ENCODE measurements at regions not wholly inside any gene's neighbourhood (a gene's known extent, or its start where the extent isn't known, plus 50 kb on each side); places are given as distances from the start of the nearest gene placed in this dataset.

DNA sequence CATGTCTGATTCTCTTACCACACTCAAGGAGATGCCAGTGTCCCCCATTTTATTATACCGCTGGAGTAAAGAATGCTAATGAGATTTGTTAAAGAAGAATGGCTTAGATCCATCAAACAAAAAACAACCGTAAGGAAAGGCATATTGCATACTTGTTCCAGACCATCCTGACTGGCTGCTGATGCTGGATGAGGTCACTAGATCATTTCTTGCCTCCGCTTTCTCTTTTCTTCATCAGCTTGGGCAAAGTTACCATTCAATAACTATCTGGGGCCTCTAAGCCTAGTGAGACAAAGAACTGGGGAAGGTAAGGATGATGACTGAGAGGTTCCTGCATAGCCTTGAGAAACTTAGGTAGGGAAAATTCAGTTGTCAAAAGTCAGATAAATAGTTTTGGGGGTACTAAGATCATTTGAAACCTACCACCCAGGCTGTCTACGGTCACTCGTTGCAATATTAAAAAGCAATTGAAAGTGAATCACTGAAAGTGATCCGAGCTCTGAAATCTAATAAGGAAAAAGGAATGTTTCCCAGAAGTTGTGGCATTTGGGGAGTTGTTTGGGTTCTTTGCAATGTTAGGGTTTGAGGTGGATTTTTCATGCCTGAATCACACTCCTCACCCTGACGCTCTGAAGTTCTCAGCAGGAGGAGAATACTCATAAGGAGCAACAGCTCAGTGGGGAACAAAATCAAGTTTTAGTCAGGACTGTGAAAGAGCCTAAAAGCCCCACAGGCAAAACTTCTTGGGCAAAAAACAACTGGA is 176.8 kb downstream of the HHIPL2 start:
- no peak for TF ChIP-seq POLR2A (IDR thresholded peaks at IDR 0.05)
- TF ChIP-seq, protein P1, sequence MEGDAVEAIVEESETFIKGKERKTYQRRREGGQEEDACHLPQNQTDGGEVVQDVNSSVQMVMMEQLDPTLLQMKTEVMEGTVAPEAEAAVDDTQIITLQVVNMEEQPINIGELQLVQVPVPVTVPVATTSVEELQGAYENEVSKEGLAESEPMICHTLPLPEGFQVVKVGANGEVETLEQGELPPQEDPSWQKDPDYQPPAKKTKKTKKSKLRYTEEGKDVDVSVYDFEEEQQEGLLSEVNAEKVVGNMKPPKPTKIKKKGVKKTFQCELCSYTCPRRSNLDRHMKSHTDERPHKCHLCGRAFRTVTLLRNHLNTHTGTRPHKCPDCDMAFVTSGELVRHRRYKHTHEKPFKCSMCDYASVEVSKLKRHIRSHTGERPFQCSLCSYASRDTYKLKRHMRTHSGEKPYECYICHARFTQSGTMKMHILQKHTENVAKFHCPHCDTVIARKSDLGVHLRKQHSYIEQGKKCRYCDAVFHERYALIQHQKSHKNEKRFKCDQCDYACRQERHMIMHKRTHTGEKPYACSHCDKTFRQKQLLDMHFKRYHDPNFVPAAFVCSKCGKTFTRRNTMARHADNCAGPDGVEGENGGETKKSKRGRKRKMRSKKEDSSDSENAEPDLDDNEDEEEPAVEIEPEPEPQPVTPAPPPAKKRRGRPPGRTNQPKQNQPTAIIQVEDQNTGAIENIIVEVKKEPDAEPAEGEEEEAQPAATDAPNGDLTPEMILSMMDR (IDR thresholded peaks at IDR 0.05): no peak
